Osteoblast (primary cell): ENCODE measurements at regions not wholly inside any gene's neighbourhood (a gene's known extent, or its start where the extent isn't known, plus 50 kb on each side); places are given as distances from the start of the nearest gene placed in this dataset.
A peak's percentile ranks its signal among the peaks of the same experiment; 100 is the strongest.

ENCODE experiments used
- DNase-seq: peaks from one replicate; pipeline ENCODE4 v3.0.0; 2011; ENCODE audit warnings: low spot score, mixed read lengths; ENCODE audit not compliant: insufficient read length; ENCODE audit errors: missing footprints
- H2AFZ ChIP-seq: 2 replicates; pipeline ENCODE4 v1.6.0; 2011; ENCODE audit warnings: mild to moderate bottlenecking, low read length
- H3K27ac ChIP-seq: 2 replicates; pipeline ENCODE4 v1.5.1; 2011; ENCODE audit warnings: mild to moderate bottlenecking, low read depth, low read length, moderate library complexity
- H3K27me3 ChIP-seq: 2 replicates; pipeline ENCODE4 v1.6.0; 2012; ENCODE audit warnings: mild to moderate bottlenecking, control low read depth, inconsistent platforms, low read length, moderate library complexity; ENCODE audit not compliant: insufficient read depth
- H3K36me3 ChIP-seq: 2 replicates; pipeline ENCODE4 v1.5.1; 2011; ENCODE audit warnings: mild to moderate bottlenecking, low read length, control low read depth, moderate library complexity; ENCODE audit not compliant: insufficient read depth
- H3K4me1 ChIP-seq: 2 replicates; pipeline ENCODE4 v1.5.1; 2011; ENCODE audit warnings: mild to moderate bottlenecking, low read length, control low read depth, moderate library complexity; ENCODE audit not compliant: insufficient read depth
- H3K4me2 ChIP-seq: 2 replicates; pipeline ENCODE4 v1.6.0; 2011; ENCODE audit warnings: mild to moderate bottlenecking, low read length; ENCODE audit not compliant: insufficient read depth
- H3K4me3 ChIP-seq: fragments of 200-600 bp; sonication (generic); 3 replicates; pipeline ENCODE4 v1.5.1; 2012; ENCODE audit warnings: mild to moderate bottlenecking, low read length, inconsistent platforms; ENCODE audit not compliant: insufficient read depth
- H3K79me2 ChIP-seq: 2 replicates; pipeline ENCODE4 v1.6.0; 2012; ENCODE audit warnings: mild to moderate bottlenecking, low read length, control low read depth, inconsistent platforms; ENCODE audit not compliant: insufficient read depth
- H3K9me3 ChIP-seq: 2 replicates; pipeline ENCODE4 v1.5.1; 2011; ENCODE audit warnings: low read depth, low read length, control low read depth
- H4K20me1 ChIP-seq: 2 replicates; pipeline ENCODE4 v1.6.0; 2012; ENCODE audit warnings: mild to moderate bottlenecking, low read length, control low read depth; ENCODE audit not compliant: insufficient read depth
- TF ChIP-seq, protein P1 (sequence below): IDR thresholded peaks from 2 replicates; pipeline ENCODE4 v1.5.1; 2011; ENCODE audit warnings: mild to moderate bottlenecking, low read depth, low read length, moderate library complexity; ENCODE audit errors: extremely low read depth

DNA sequence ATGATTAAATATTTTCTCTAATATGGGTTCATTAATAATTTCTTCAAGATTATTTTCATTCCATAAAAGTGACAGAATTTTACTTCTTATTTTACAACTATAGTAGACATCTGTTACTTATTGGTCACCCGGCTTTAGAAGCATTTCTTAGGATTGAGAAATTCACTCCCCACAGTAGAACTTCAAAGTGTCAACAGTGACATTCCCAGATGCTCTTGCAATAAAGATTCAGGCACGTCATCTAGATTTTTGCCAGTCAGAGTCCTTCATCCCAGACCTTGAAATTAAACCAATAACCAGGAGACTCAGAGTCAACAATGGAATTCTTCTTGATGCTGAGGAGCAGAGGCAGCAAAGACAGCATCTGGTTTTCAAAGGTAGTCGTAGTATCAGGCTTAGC is 190.8 kb downstream of the VGLL3 start:
- H3K27ac ChIP-seq: no peak overlapping the region
- H3K27me3 ChIP-seq: no peaks in the 10 kb centered on the region
- H3K4me1 ChIP-seq: peaks cover 22% of the 10 kb centered on the region
- H3K36me3 ChIP-seq: no peaks in the 10 kb centered on the region
- peak overlapping the region; percentile 17 for H2AFZ ChIP-seq
- H3K9me3 ChIP-seq: no peaks in the 10 kb centered on the region
- no peaks in the 10 kb centered on the region for H4K20me1 ChIP-seq
- H3K4me3 ChIP-seq: no peak overlapping the region
- TF ChIP-seq, protein P1, sequence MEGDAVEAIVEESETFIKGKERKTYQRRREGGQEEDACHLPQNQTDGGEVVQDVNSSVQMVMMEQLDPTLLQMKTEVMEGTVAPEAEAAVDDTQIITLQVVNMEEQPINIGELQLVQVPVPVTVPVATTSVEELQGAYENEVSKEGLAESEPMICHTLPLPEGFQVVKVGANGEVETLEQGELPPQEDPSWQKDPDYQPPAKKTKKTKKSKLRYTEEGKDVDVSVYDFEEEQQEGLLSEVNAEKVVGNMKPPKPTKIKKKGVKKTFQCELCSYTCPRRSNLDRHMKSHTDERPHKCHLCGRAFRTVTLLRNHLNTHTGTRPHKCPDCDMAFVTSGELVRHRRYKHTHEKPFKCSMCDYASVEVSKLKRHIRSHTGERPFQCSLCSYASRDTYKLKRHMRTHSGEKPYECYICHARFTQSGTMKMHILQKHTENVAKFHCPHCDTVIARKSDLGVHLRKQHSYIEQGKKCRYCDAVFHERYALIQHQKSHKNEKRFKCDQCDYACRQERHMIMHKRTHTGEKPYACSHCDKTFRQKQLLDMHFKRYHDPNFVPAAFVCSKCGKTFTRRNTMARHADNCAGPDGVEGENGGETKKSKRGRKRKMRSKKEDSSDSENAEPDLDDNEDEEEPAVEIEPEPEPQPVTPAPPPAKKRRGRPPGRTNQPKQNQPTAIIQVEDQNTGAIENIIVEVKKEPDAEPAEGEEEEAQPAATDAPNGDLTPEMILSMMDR: no peak
- no peak overlapping the region for H3K4me2 ChIP-seq
- DNase-seq: no peak
- no peaks in the 10 kb centered on the region for H3K79me2 ChIP-seq

DNA sequence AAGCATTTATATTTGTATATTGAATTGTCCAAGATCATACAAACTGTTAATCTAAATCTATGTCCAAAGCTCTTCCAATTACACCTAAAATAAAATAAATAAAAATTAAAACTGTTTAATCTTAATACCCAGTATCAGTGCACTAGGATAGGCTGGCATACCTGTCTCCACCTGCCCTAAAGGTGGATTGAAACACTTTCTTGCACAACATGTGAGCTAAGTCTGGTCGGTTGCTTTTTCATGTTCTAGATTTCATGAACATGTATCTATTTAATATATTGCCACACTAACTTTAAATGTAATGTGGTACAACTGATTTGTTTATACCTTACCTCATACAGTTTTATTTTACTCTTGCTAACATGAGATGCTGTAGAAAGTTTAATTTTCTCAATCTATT is 193.0 kb downstream of the VGLL3 start:
- peaks cover 42% of the 10 kb centered on the region for H3K4me1 ChIP-seq
- H3K4me2 ChIP-seq: no peak overlapping the region
- no peak for DNase-seq
- H3K9me3 ChIP-seq: no peaks in the 10 kb centered on the region
- H3K4me3 ChIP-seq: no peak overlapping the region
- H3K79me2 ChIP-seq: no peaks in the 10 kb centered on the region
- no peaks in the 10 kb centered on the region for H4K20me1 ChIP-seq
- H3K36me3 ChIP-seq: no peaks in the 10 kb centered on the region
- no peaks in the 10 kb centered on the region for H3K27me3 ChIP-seq
- no peak overlapping the region for H2AFZ ChIP-seq
- TF ChIP-seq, protein P1: no peak
- H3K27ac ChIP-seq: no peak overlapping the region

DNA sequence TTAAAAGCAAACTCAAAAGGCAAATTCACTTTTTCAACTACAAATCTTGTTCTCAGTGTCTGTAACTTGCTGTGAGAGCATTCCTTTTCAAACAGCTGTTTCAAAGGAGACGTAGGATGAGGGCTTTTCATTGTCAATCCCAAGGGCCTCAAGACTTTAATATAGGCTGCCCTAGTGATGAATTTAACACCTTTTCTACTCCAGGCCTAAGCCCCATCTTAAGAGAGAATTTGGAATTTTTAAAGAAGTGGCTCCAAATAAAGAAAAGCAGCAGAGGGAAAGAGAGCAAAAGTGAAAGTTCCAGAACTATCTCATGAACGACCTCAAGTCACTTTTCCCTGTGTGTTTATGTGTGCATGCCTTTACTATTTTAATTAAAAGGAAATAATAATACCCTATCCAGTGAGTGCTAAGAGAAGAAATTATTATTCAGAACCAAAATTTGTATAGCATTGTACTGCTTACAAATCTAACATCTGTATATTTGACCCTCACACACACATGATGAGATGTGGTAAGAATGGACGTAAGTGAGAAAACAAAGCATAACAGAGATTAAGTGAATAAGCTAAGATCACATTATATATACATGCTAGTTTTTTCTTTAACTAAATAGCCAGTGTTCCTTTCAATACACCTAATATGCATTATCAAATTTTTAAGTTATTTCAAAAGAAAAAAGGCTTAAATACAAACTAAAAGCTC is 196.4 kb downstream of the VGLL3 start:
- Histone ChIP-seq H3K27ac (peak overlapping the region; percentile 92), H4K20me1 (no peaks in the 10 kb centered on the region), H3K36me3 (no peaks in the 10 kb centered on the region), H3K4me1 (peaks cover 32% of the 10 kb centered on the region), H3K9me3 (no peaks in the 10 kb centered on the region), H2AFZ (peak overlapping the region; percentile 24), H3K4me3 (peak overlapping the region; percentile 54), H3K79me2 (no peaks in the 10 kb centered on the region), H3K4me2 (peak overlapping the region; percentile 80), H3K27me3 (no peaks in the 10 kb centered on the region)
- DNase-seq: peak; percentile 23
- TF ChIP-seq, protein P1: no peak

DNA sequence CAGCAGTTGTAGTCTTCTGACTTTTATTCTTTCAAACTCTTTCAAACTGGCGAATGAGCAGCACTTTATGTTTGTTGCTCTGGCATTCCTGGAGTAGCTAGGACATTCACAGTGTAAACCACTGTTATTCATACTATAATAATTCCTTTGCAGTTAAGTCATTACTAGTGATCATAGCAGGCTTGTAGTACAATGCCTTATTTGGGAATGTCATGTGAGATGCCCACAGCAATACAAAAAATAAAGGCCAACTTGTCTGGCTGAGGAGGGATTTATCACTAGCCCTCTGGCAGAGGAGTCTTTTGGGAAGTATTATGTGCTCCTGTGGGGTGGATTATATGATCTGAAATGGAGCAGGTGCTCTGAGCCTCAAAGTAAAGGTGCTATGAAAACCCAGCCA is 197.2 kb downstream of the VGLL3 start:
- Histone ChIP-seq H3K4me1 (peaks cover 29% of the 10 kb centered on the region), H3K36me3 (no peaks in the 10 kb centered on the region), H3K79me2 (no peaks in the 10 kb centered on the region), H3K4me3 (no peak overlapping the region), H3K27ac (peak overlapping the region; percentile 92), H2AFZ (no peak overlapping the region), H3K27me3 (no peaks in the 10 kb centered on the region), H3K4me2 (peak overlapping the region; percentile 80), H3K9me3 (no peaks in the 10 kb centered on the region), H4K20me1 (no peaks in the 10 kb centered on the region)
- TF ChIP-seq, protein P1: no peak
- DNase-seq: peak; percentile 87
